ENCODE measurements at regions not wholly inside any gene's neighbourhood (a gene's known extent, or its start where the extent isn't known, plus 50 kb on each side); places are given as distances from the start of the nearest gene placed in this dataset.

DNA sequence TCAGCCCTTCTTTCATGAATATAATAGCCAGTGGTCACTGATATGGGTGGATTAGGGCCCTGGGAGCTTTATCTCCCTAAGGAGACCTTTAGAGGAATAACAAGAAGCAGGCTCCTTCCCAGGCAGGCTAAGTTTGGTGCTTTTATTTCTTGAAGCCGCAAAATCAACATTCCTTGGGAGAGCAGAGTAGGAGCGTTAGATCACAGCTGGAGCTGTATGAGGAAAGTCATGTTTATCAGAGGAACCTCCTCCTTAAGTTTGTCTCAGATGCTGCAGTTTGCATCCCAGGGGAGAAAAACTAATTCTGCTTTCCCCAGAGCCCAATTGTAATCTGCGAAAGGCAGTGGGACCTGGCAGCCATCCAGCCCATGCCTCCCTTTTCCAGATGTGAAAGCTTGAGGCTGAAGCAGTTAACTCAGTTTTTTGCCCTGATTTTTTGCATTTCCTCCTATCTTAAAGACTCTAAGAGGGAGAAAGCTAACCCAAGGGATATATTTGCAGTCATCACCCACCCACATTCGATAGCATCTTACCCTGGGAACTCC is 186.0 kb upstream of the FRMPD4 start:
- DNase-seq (ENCODE audit: low spot score), result no peak

GRCh38 chrX:11953615-11954014 is 184.7 kb upstream of the FRMPD4 start:
- no peak for DNase-seq (ENCODE audit: low spot score)

GRCh38 chrX:11954176-11954575 is 184.1 kb upstream of the FRMPD4 start:
- DNase-seq (ENCODE audit: low spot score), result no peak

- no peak for DNase-seq (ENCODE audit: low spot score)
These were observed 178.2 kb upstream of the FRMPD4 start for GRCh38 chrX:11960031-11960430.

DNA sequence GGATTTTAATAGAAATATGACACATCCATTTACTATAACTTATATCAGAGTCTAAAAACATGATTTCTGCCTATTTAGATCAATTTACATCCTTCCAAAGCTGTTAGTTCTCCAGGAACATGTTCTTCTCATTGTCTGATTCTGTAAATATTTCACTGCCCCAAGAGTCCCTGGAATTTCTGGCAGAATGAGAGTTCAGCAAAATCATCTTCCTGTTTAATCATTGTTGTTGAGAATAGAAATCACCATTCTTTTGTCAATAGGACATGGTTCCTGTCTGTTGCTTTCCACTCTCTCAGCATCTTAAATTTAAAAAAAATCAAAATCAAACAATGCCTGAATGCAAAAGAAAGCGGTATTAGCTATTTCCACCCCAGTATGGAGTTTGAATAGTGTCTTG is 172.8 kb upstream of the FRMPD4 start:
- DNase-seq (ENCODE audit: low spot score), result no peak

DNA sequence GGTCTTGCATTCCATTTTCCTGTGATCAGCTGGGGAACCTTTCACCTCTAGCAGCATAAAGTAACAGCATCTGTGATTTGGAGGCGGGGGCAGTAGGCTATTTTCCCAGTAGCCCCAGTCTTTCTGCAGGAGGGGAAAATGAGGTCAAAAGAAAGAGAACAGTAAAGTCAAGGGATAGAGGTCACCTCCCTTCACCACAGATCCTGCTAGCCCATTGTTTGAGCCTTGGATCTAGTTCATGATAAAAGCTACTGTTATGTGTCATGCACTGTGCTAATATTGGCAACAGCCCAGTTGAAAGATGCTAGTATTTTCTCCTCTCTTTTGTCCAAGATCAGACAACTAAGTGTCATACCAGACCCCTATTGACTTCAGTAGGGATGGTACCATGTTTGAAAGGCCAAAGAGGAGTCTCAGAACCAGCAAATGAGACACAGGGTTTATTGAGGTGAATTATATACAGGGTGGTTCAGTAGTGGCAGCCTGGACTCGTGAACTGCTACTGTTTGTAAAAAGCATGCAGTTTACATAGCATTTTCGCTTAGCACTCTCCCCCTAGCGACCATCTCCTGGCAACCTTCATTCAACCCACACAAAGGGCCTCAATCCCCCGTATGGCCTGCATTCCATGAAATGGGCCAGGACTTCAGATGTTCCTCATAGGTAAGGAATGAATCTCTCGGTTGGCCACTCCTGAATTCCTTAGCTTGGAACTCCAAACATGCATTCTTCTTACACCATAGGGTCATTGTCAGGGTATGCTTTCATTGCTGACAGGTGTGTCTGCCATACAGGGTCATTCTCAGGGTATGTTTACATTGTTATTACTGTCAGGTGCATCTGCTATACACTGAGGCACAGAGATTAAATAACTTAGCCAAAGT is 170.0 kb upstream of the FRMPD4 start:
- DNase-seq (ENCODE audit: low spot score), result no peak

- no peak for DNase-seq (ENCODE audit: low spot score)
These were observed 169.3 kb upstream of the FRMPD4 start for GRCh38 chrX:11968991-11969390.

DNA sequence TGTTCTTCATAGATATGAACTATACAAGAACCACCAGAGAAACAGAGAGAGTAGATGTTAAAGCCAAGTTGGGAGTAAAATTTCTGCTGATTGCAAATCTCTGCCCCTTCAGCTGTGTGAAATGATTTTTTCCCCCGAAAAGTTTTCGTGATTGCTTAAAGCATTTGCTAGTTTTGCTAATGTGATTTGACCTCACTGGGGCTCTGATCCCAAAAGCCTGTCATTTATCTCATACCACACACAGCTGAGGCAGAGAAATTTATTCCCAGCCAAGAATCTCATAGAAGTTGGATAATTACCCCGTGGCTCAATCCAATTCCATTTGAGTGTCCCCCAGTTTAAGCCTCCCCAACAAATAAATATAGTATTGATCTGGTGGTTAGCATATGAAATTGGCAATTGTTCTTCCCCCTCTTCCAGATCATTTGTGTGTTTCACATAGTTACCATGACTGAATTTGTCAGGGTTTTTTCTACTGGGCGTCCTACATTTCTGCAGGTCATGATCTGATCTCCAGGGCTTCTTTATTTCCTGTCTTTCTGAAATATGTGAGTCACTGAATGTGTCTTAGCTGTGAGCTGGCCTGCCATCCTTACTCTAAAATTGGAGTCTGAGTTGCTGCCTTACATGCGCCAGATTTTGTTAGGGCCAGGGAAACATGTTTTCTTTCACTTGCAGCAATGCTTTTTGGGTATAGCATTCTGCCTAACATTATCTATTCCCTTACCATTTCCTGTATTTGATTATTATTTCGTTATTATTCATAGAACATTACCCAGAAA is 167.5 kb upstream of the FRMPD4 start:
- no peak for DNase-seq (ENCODE audit: low spot score)

- DNase-seq (ENCODE audit: low spot score), result no peak
These were observed 161.6 kb upstream of the FRMPD4 start for GRCh38 chrX:11976663-11977062.

GRCh38 chrX:11992271-11992670 is 146.0 kb upstream of the FRMPD4 start:
- DNase-seq (ENCODE audit: low spot score), result no peak

GRCh38 chrX:11995146-11995545 is 143.1 kb upstream of the FRMPD4 start:
- no peak for DNase-seq (ENCODE audit: low spot score)

- no peak for DNase-seq (ENCODE audit: low spot score)
These were observed 141.5 kb upstream of the FRMPD4 start for GRCh38 chrX:11996810-11997209.

- no peak for DNase-seq (ENCODE audit: low spot score)
These were observed 139.3 kb upstream of the FRMPD4 start for GRCh38 chrX:11998944-11999343.

DNA sequence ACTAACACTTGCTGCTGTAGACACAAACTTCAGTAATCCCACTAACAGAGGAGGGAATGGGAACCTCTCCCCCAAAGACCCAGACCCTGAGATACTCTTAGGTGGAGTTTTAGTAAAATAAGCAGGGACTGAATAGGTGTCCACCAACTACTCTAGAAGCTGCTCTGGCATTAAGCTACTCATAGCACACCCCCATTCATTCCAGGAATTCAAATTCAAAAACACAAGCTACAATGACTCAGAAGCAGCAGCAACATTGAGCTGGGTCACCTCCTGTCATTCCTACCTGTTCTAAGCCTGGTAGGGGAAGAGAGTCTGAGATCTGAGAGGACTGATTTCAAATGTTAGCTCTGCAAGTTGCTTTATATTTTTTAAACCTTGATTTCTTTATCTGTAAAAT is 135.4 kb upstream of the FRMPD4 start:
- no peak for DNase-seq (ENCODE audit: low spot score)

DNA sequence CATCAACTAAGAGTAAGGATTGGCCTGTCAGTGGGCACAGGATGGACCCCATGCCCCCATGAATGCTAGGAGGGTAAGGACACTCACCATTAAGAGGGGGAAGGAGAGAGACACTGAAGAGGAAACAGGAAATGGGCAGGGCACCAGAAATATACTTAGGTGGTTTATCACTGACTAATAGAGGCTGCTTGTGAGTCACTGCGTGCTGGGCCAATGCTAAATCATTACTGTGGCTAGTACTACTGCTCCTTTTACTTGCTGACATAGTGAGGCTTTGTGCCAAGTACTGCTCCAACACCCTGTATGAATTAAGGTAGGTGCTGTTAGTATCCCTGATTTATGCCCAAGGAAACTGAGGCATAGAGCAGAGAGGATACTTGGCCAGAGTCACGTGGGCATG is 130.4 kb upstream of the FRMPD4 start:
- DNase-seq (ENCODE audit: low spot score), result no peak

DNA sequence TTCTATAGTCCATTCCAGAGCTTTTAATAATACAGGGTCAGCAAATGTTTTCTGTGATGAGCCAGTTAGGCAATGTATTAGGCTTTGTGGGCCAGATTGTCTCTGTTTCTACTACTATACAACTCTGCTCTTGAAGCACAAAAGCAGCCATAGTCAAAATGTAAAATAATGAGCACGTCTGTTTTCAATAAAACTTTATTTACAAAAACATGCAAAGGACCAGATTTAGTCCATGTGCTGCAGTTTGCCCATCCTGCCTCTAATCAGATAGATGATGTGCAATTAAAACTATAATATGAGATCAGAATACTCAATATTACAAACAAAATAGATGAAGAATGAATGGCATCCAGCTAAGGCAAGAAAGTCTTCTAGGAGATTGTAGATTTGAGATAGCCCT is 127.8 kb upstream of the FRMPD4 start:
- no peak for DNase-seq (ENCODE audit: low spot score)

DNA sequence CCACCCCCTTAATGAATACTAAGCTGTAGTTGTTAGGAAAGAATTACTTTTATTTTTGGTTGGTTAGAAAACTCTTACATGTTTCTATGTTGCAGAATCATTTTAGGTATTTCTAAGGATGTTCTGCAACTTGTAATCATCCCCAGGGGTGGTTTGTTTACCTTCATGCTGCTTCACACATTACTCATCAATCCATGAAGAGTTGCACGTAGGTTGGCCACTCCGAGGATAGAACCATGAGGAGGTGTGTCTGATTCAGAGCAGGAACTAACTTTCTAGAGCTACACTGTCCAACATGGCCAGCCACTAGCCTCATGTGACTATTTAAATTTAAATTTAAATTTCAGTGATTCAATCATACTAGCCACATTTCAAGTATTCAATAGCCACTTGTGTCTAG is 127.2 kb upstream of the FRMPD4 start:
- no peak for DNase-seq (ENCODE audit: low spot score)

GRCh38 chrX:12013211-12013618 is 125.1 kb upstream of the FRMPD4 start:
- DNase-seq (ENCODE audit: low spot score), result no peak

DNA sequence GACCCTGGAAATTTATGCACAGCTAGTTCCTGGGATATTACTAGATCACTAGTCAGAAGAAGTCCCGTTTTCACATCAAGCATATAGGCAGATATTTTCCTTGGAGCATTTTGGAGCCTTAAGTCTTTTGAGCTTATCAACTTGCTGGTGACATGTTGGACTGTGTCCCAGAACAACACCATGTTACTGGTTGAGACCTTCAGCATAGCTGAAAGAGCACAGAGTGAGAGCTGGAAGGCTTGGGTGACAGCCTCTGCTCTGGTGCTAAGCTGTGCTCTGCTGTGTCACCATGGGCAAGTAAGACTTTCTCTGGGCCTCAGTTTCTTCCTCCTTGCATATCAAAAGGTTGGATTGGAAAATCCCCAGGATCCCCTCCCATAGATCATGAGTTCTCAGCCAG is 116.6 kb upstream of the FRMPD4 start:
- DNase-seq (ENCODE audit: low spot score), result no peak

GRCh38 chrX:12026481-12026880 is 111.8 kb upstream of the FRMPD4 start:
- DNase-seq (ENCODE audit: low spot score), result no peak

GRCh38 chrX:12032082-12032481 is 106.2 kb upstream of the FRMPD4 start:
- DNase-seq (ENCODE audit: low spot score), result no peak

DNA sequence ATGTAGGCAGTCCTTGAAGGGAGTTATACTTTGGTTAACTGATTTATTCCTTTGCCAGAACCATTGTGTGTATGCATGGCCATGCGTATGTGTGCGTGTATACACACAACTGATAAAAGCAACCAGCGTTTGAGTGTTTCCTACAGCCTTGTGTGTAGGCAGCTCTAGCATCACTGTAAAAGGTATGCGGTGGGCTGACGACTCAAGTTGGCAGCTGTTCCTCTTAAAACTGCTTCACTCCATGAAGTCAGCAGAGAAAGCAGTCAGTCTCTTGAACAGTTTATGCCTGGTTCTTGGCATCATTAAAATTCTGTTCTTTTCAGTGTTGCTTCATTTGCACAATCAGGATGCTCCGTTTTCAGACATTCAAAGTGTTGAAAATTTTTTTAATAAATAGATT is 103.5 kb upstream of the FRMPD4 start:
- DNase-seq (ENCODE audit: low spot score), result no peak

DNA sequence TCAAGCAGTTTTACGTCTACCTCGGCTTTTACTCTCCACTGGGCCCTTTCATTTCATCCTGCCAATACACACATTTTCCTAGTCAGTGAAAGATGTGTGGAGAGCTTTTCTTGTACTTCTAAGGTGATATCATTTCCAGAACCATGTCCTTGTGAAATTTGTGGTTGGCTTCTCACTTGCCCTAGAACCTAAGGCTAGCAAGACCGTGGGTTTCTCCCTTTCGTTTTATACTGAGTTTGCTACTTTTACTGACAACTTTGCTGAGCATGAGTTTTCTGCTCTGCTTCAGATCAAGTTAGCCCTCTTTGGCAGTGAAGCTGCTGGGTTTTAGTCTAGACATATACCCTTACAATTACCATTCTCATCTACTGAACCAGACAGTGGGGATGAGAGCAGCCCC is 95.7 kb upstream of the FRMPD4 start:
- no peak for DNase-seq (ENCODE audit: low spot score)
